GM23248 (cell line): ENCODE measurements at regions not wholly inside any gene's neighbourhood (a gene's known extent, or its start where the extent isn't known, plus 50 kb on each side); places are given as distances from the start of the nearest gene placed in this dataset.

Experiments
- DNase-seq: peaks from one replicate; pipeline ENCODE4 v3.0.0-alpha.2; 2015
- H2AFZ ChIP-seq: fragments of 200-600 bp; sonication (generic); 2 replicates; pipeline ENCODE4 v1.6.1; 2016; ENCODE audit warnings: antibody characterized with exemption
- H3F3A ChIP-seq: fragments of 200-600 bp; sonication (generic); 2 replicates; pipeline ENCODE4 v1.6.1; 2016; ENCODE audit warnings: mild to moderate bottlenecking, antibody characterized with exemption, mixed run types; ENCODE audit not compliant: insufficient read depth
- H3K27ac ChIP-seq: fragments of 200-600 bp; sonication (generic); 2 replicates; pipeline ENCODE4 v1.5.1; 2016; ENCODE audit warnings: mild to moderate bottlenecking
- H3K27me3 ChIP-seq: fragments of 200-600 bp; sonication (generic); replicated peaks from 2 replicates; pipeline ENCODE4 v1.6.1; 2016; ENCODE audit warnings: mild to moderate bottlenecking; ENCODE audit not compliant: insufficient read depth
- H3K36me3 ChIP-seq: fragments of 200-600 bp; sonication (generic); 2 replicates; pipeline ENCODE4 v1.6.1; 2016; ENCODE audit warnings: low read depth, mild to moderate bottlenecking
- H3K4me1 ChIP-seq: fragments of 200-600 bp; sonication (generic); 2 replicates; pipeline ENCODE4 v1.6.1; 2016; ENCODE audit warnings: mild to moderate bottlenecking; ENCODE audit not compliant: insufficient read depth
- H3K4me2 ChIP-seq: fragments of 200-600 bp; sonication (generic); one replicate; pipeline ENCODE4 v1.6.1; 2016; ENCODE audit warnings: mild to moderate bottlenecking; ENCODE audit not compliant: unreplicated experiment
- H3K4me3 ChIP-seq: fragments of 200-600 bp; sonication (generic); 2 replicates; pipeline ENCODE4 v1.5.1; 2016; ENCODE audit warnings: mild to moderate bottlenecking
- H3K79me2 ChIP-seq: fragments of 200-600 bp; sonication (generic); 2 replicates; pipeline ENCODE4 v1.6.1; 2016; ENCODE audit warnings: mild to moderate bottlenecking; ENCODE audit not compliant: insufficient read depth
- H3K9ac ChIP-seq: fragments of 200-600 bp; sonication (generic); 2 replicates; pipeline ENCODE4 v1.6.1; 2016; ENCODE audit warnings: mild to moderate bottlenecking
- H3K9me2 ChIP-seq: fragments of 200-600 bp; sonication (generic); 2 replicates; pipeline ENCODE4 v1.6.1; 2016; ENCODE audit warnings: mixed run types, mild to moderate bottlenecking, moderate library complexity; ENCODE audit not compliant: insufficient read depth
- H3K9me3 ChIP-seq: fragments of 200-600 bp; sonication (generic); one replicate; pipeline ENCODE4 v1.6.1; 2017; ENCODE audit warnings: low read depth
- H4K20me1 ChIP-seq: fragments of 200-600 bp; sonication (generic); 2 replicates; pipeline ENCODE4 v1.6.0; 2016; ENCODE audit not compliant: insufficient read depth
- EZH2 ChIP-seq: fragments of 200-600 bp; sonication (generic); IDR thresholded peaks from 2 replicates; pipeline ENCODE4 v1.6.1; 2018; ENCODE audit warnings: antibody characterized with exemption, mild to moderate bottlenecking; ENCODE audit not compliant: insufficient read depth, poor library complexity, severe bottlenecking
- EZH2phosphoT487 ChIP-seq: fragments of 200-600 bp; sonication (generic); IDR thresholded peaks from 2 replicates; pipeline ENCODE4 v1.6.1; 2018; ENCODE audit warnings: antibody characterized with exemption, moderate library complexity, mild to moderate bottlenecking, low read depth; ENCODE audit not compliant: insufficient read depth
- WGBS, 2 experiments: methylation state at CpG; one replicate each; pipeline ENCODE4 v1.1.6; 2015 to 2017; ENCODE audit warnings: low lambda C conversion rate in 2 of 2, low coverage in 1 of 2; ENCODE audit errors: missing lambda C conversion rate in 2 of 2; 5-methylcytosine and 5-hydroxymethylcytosine counted together
- in situ Hi-C: fragments of 300-500 bp; cut with MboI; formaldehyde crosslinking; loops from 2 replicates; pipeline ENCODE4 v1.15.0; 2020

- H3K4me3 ChIP-seq: no peak overlapping the region
- no peaks in the 10 kb centered on the region for H3F3A ChIP-seq
- no peaks in the 10 kb centered on the region for H3K36me3 ChIP-seq
- whole genome bisulfite sequencing, 2 experiments: 82 to 89% methylated on average over 1 of the region's 1 CpG
- no peak overlapping the region for H3K9ac ChIP-seq
- no peak for DNase-seq
- no peaks in the 10 kb centered on the region for H3K27me3 ChIP-seq
- no peak overlapping the region for H3K27ac ChIP-seq
- no peaks in the 10 kb centered on the region for H3K9me2 ChIP-seq
- no peak overlapping the region for H2AFZ ChIP-seq
- H3K9me3 ChIP-seq: no peaks in the 10 kb centered on the region
- H3K79me2 ChIP-seq: no peaks in the 10 kb centered on the region
- in situ Hi-C loops: no loop called here
- no peaks in the 10 kb centered on the region for H4K20me1 ChIP-seq
- TF ChIP-seq EZH2: no peak
- TF ChIP-seq EZH2phosphoT487: no peak
- no peaks in the 10 kb centered on the region for H3K4me1 ChIP-seq
- H3K4me2 ChIP-seq: no peak overlapping the region
Observed at GRCh38 chr1:83500987-83501591, 497.8 kb downstream of the TTLL7 start.

- H3K36me3 ChIP-seq: no peaks in the 10 kb centered on the region
- H2AFZ ChIP-seq: no peak overlapping the region
- TF ChIP-seq EZH2phosphoT487 (no peak), EZH2 (no peak)
- H3K27ac ChIP-seq: no peak overlapping the region
- no peak overlapping the region for H3K9ac ChIP-seq
- no peak for DNase-seq
- no peaks in the 10 kb centered on the region for H3F3A ChIP-seq
- H3K4me3 ChIP-seq: no peak overlapping the region
- H3K9me3 ChIP-seq: no peaks in the 10 kb centered on the region
- H3K4me1 ChIP-seq: no peaks in the 10 kb centered on the region
- H3K4me2 ChIP-seq: no peak overlapping the region
- no peaks in the 10 kb centered on the region for H4K20me1 ChIP-seq
- no peaks in the 10 kb centered on the region for H3K27me3 ChIP-seq
- in situ Hi-C loops: no loop called here
- H3K79me2 ChIP-seq: no peaks in the 10 kb centered on the region
- H3K9me2 ChIP-seq: no peaks in the 10 kb centered on the region
- WGBS, 2 experiments: 81 to 88% methylated on average over 1 of the region's 1 CpG
Observed at GRCh38 chr1:83500531-83500930, 498.4 kb downstream of the TTLL7 start.

- no peak overlapping the region for H2AFZ ChIP-seq
- H3K4me2 ChIP-seq: no peak overlapping the region
- H3F3A ChIP-seq: no peaks in the 10 kb centered on the region
- no peak overlapping the region for H3K4me3 ChIP-seq
- no peaks in the 10 kb centered on the region for H3K36me3 ChIP-seq
- no peak overlapping the region for H3K27ac ChIP-seq
- no peak for DNase-seq
- 72 to 81% methylated on average over 3 of the region's 3 CpGs for WGBS, 2 experiments
- H4K20me1 ChIP-seq: no peaks in the 10 kb centered on the region
- H3K9me2 ChIP-seq: no peaks in the 10 kb centered on the region
- H3K9me3 ChIP-seq: no peaks in the 10 kb centered on the region
- H3K9ac ChIP-seq: no peak overlapping the region
- in situ Hi-C loops: no loop called here
- no peak for TF ChIP-seq EZH2
- no peak for TF ChIP-seq EZH2phosphoT487
- H3K4me1 ChIP-seq: no peaks in the 10 kb centered on the region
- no peaks in the 10 kb centered on the region for H3K27me3 ChIP-seq
- H3K79me2 ChIP-seq: no peaks in the 10 kb centered on the region
Observed at GRCh38 chr1:83499998-83500397, 498.9 kb downstream of the TTLL7 start.

- in situ Hi-C loops: no loop called here
- no peaks in the 10 kb centered on the region for H3K4me1 ChIP-seq
- WGBS, 2 experiments: 44 to 50% methylated on average over 1 of the region's 1 CpG
- no peak overlapping the region for H3K4me3 ChIP-seq
- no peak overlapping the region for H3K4me2 ChIP-seq
- no peak overlapping the region for H3K27ac ChIP-seq
- H2AFZ ChIP-seq: no peak overlapping the region
- no peaks in the 10 kb centered on the region for H3K79me2 ChIP-seq
- TF ChIP-seq EZH2 (no peak), EZH2phosphoT487 (no peak)
- DNase-seq: peak; percentile 24
- no peaks in the 10 kb centered on the region for H4K20me1 ChIP-seq
- H3K9ac ChIP-seq: no peak overlapping the region
- H3K9me2 ChIP-seq: no peaks in the 10 kb centered on the region
- no peaks in the 10 kb centered on the region for H3K9me3 ChIP-seq
- no peaks in the 10 kb centered on the region for H3F3A ChIP-seq
- H3K27me3 ChIP-seq: no peaks in the 10 kb centered on the region
- H3K36me3 ChIP-seq: no peaks in the 10 kb centered on the region
Observed at GRCh38 chr1:83497563-83497962, 501.4 kb downstream of the TTLL7 start.

- Histone ChIP-seq H3K9ac (no peak overlapping the region), H3K4me3 (no peak overlapping the region), H3K36me3 (no peaks in the 10 kb centered on the region), H3F3A (no peaks in the 10 kb centered on the region), H3K9me2 (no peaks in the 10 kb centered on the region), H3K4me1 (no peaks in the 10 kb centered on the region), H3K9me3 (no peaks in the 10 kb centered on the region), H3K27ac (no peak overlapping the region), H4K20me1 (no peaks in the 10 kb centered on the region), H3K27me3 (no peaks in the 10 kb centered on the region), H2AFZ (no peak overlapping the region), H3K4me2 (no peak overlapping the region), H3K79me2 (no peaks in the 10 kb centered on the region)
- in situ Hi-C loops: no loop called here
- 86 to 88% methylated on average over 9 of the region's 9 CpGs for WGBS, 2 experiments
- TF ChIP-seq EZH2: no peak
- TF ChIP-seq EZH2phosphoT487: no peak
- DNase-seq: no peak
Observed at GRCh38 chr1:83495560-83495959, 503.4 kb downstream of the TTLL7 start.
